Renal cortical epithelial cell (primary cell): ENCODE measurements at regions not wholly inside any gene's neighbourhood (a gene's known extent, or its start where the extent isn't known, plus 50 kb on each side); places are given as distances from the start of the nearest gene placed in this dataset.

Experiments used
- DNase-seq: peaks from one replicate; pipeline ENCODE4 v3.0.0-alpha.2; 2011; ENCODE audit warnings: low read depth

GRCh38 chr10:33418301-33418700 is 83.8 kb upstream of the NRP1 start:
- DNase-seq: no peak

GRCh38 chr10:33416691-33417090 is 82.2 kb upstream of the NRP1 start:
- no peak for DNase-seq

- no peak for DNase-seq
Measured at GRCh38 chr10:33416209-33416608, 81.7 kb upstream of the NRP1 start.

- no peak for DNase-seq
Measured at GRCh38 chr10:33414841-33415240, 80.4 kb upstream of the NRP1 start.

- DNase-seq: peak; percentile 82
Measured at GRCh38 chr10:33412653-33413361, 78.3 kb upstream of the NRP1 start.

GRCh38 chr10:33412241-33412640 is 77.8 kb upstream of the NRP1 start:
- DNase-seq: no peak

- DNase-seq: no peak
Measured at GRCh38 chr10:33410860-33411234, 76.4 kb upstream of the NRP1 start.

- no peak for DNase-seq
Measured at GRCh38 chr10:33410096-33410859, 75.8 kb upstream of the NRP1 start.

GRCh38 chr10:33406596-33406995 is 72.1 kb upstream of the NRP1 start:
- no peak for DNase-seq

- no peak for DNase-seq
Measured at GRCh38 chr10:33402220-33403073, 68.0 kb upstream of the NRP1 start.

- no peak for DNase-seq
Measured at GRCh38 chr10:33401300-33401699, 66.8 kb upstream of the NRP1 start.

GRCh38 chr10:33398796-33399195 is 64.3 kb upstream of the NRP1 start:
- no peak for DNase-seq

GRCh38 chr10:33396938-33397337 is 62.5 kb upstream of the NRP1 start:
- no peak for DNase-seq

- DNase-seq: no peak
Measured at GRCh38 chr10:33396279-33396678, 61.8 kb upstream of the NRP1 start.

GRCh38 chr10:33395201-33395600 is 60.7 kb upstream of the NRP1 start:
- DNase-seq: no peak

GRCh38 chr10:33392706-33393105 is 58.2 kb upstream of the NRP1 start:
- DNase-seq: no peak

GRCh38 chr10:33391611-33392465 is 57.4 kb upstream of the NRP1 start:
- DNase-seq: no peak

- DNase-seq: no peak
Measured at GRCh38 chr10:33390046-33390445, 55.6 kb upstream of the NRP1 start.

GRCh38 chr10:33388785-33389184 is 54.3 kb upstream of the NRP1 start:
- DNase-seq: no peak

- DNase-seq: no peak
Measured at GRCh38 chr10:33388382-33388781, 53.9 kb upstream of the NRP1 start.

- DNase-seq: no peak
Measured at GRCh38 chr10:33387720-33388119, 53.3 kb upstream of the NRP1 start.

GRCh38 chr10:33386926-33387325 is 52.5 kb upstream of the NRP1 start:
- no peak for DNase-seq
